SK-N-MC (cell line): ENCODE measurements at regions not wholly inside any gene's neighbourhood (a gene's known extent, or its start where the extent isn't known, plus 50 kb on each side); places are given as distances from the start of the nearest gene placed in this dataset.

Source experiments
- DNase-seq: peaks from one replicate; pipeline ENCODE4 v3.0.0-alpha.2; 2011; ENCODE audit warnings: low read depth, low spot score
- H3K27ac ChIP-seq: fragments of 200-600 bp; sonication (generic); 2 replicates; pipeline ENCODE4 v1.5.1; 2016; ENCODE audit warnings: mixed run types
- H3K36me3 ChIP-seq: fragments of 200-600 bp; sonication (generic); 2 replicates; pipeline ENCODE4 v1.6.1; 2017; ENCODE audit warnings: antibody characterized with exemption, low read length, mixed read lengths; ENCODE audit not compliant: insufficient read depth
- H3K4me3 ChIP-seq: fragments of 200-600 bp; sonication (generic); 2 replicates; pipeline ENCODE4 v1.5.1; 2016
- H3K9ac ChIP-seq: fragments of 200-600 bp; sonication (generic); 2 replicates; pipeline ENCODE4 v1.8.0; 2017; ENCODE audit warnings: mixed run types, mixed read lengths; ENCODE audit not compliant: insufficient read length
- H3K9me3 ChIP-seq: fragments of 200-600 bp; sonication (generic); 2 replicates; pipeline ENCODE4 v1.6.1; 2017; ENCODE audit warnings: low read depth, mild to moderate bottlenecking, antibody characterized with exemption, low read length, moderate library complexity, mixed read lengths
- EZH2 ChIP-seq: fragments of 200-600 bp; sonication (generic); IDR thresholded peaks from one replicate; pipeline ENCODE4 v1.6.1; 2017; ENCODE audit warnings: antibody characterized with exemption
- FOXP2 ChIP-seq: optimal IDR thresholded peaks from 2 replicates; pipeline ENCODE3; 2011; ENCODE audit warnings: mild to moderate bottlenecking, moderate library complexity; ENCODE audit not compliant: insufficient read depth; ENCODE audit errors: extremely low read length, control extremely low read depth
- POLR2AphosphoS5 ChIP-seq: IDR thresholded peaks from 2 replicates; pipeline ENCODE4 v1.6.1; 2012; ENCODE audit warnings: mild to moderate bottlenecking, low read depth, low read length, borderline replicate concordance

GRCh38 chr7:22594020-22594419, 94.0 kb upstream of the STEAP1B start:
- DNase-seq, result no peak
- Histone ChIP-seq H3K36me3 (no peaks in the 10 kb centered on the region), H3K9me3 (no peaks in the 10 kb centered on the region), H3K4me3 (no peak overlapping the region), H3K27ac (no peak overlapping the region), H3K9ac (no peak overlapping the region)
- TF ChIP-seq EZH2 (no peak), FOXP2 (no peak)

- H3K9me3 ChIP-seq, result no peaks in the 10 kb centered on the region
- no peak overlapping the region for H3K4me3 ChIP-seq
- no peak overlapping the region for H3K9ac ChIP-seq
- TF ChIP-seq FOXP2 (no peak), EZH2 (no peak), POLR2AphosphoS5 (no peak)
- H3K36me3 ChIP-seq, result no peaks in the 10 kb centered on the region
- no peak overlapping the region for H3K27ac ChIP-seq
- no peak for DNase-seq
Observed at GRCh38 chr7:22591271-22591670, 91.3 kb upstream of the STEAP1B start.

- no peak overlapping the region for H3K9ac ChIP-seq
- H3K36me3 ChIP-seq, result no peaks in the 10 kb centered on the region
- DNase-seq, result no peak
Observed at GRCh38 chr7:22589641-22590201, 89.7 kb upstream of the STEAP1B start.

GRCh38 chr7:22588351-22588750, 88.4 kb upstream of the STEAP1B start:
- Histone ChIP-seq H3K4me3 (no peak overlapping the region), H3K36me3 (no peaks in the 10 kb centered on the region), H3K9me3 (no peaks in the 10 kb centered on the region), H3K27ac (no peak overlapping the region), H3K9ac (no peak overlapping the region)
- DNase-seq, result no peak
- no peak for TF ChIP-seq EZH2
- TF ChIP-seq POLR2AphosphoS5, result no peak
- TF ChIP-seq FOXP2, result no peak

More at GRCh38 chr7:22589641-22590201, 89.7 kb upstream of the STEAP1B start:
- H3K4me3 ChIP-seq, result no peak overlapping the region
- H3K27ac ChIP-seq, result no peak overlapping the region
- no peaks in the 10 kb centered on the region for H3K9me3 ChIP-seq
- TF ChIP-seq FOXP2 (no peak), POLR2AphosphoS5 (no peak), EZH2 (no peak)

GRCh38 chr7:22587322-22587721, 87.3 kb upstream of the STEAP1B start:
- no peak overlapping the region for H3K9ac ChIP-seq
- no peak overlapping the region for H3K27ac ChIP-seq
- H3K36me3 ChIP-seq, result no peaks in the 10 kb centered on the region
- no peaks in the 10 kb centered on the region for H3K9me3 ChIP-seq
- no peak for DNase-seq
- H3K4me3 ChIP-seq, result no peak overlapping the region
- TF ChIP-seq POLR2AphosphoS5, result no peak
- TF ChIP-seq FOXP2, result no peak
- no peak for TF ChIP-seq EZH2

- no peaks in the 10 kb centered on the region for H3K36me3 ChIP-seq
- H3K4me3 ChIP-seq, result no peak overlapping the region
- no peaks in the 10 kb centered on the region for H3K9me3 ChIP-seq
- no peak for DNase-seq
- H3K9ac ChIP-seq, result no peak overlapping the region
- TF ChIP-seq POLR2AphosphoS5 (no peak), EZH2 (no peak), FOXP2 (no peak)
- H3K27ac ChIP-seq, result no peak overlapping the region
Observed at GRCh38 chr7:22586786-22587140, 86.8 kb upstream of the STEAP1B start.

GRCh38 chr7:22586101-22586785, 86.3 kb upstream of the STEAP1B start:
- DNase-seq, result no peak
- TF ChIP-seq EZH2 (no peak), POLR2AphosphoS5 (no peak), FOXP2 (no peak)
- Histone ChIP-seq H3K4me3 (no peak overlapping the region), H3K9ac (no peak overlapping the region), H3K36me3 (no peaks in the 10 kb centered on the region), H3K9me3 (no peaks in the 10 kb centered on the region), H3K27ac (no peak overlapping the region)

- H3K36me3 ChIP-seq, result no peaks in the 10 kb centered on the region
- no peak overlapping the region for H3K9ac ChIP-seq
- H3K4me3 ChIP-seq, result no peak overlapping the region
- H3K9me3 ChIP-seq, result no peaks in the 10 kb centered on the region
- no peak for TF ChIP-seq FOXP2
- TF ChIP-seq POLR2AphosphoS5, result no peak
- no peak for TF ChIP-seq EZH2
- no peak overlapping the region for H3K27ac ChIP-seq
- DNase-seq, result no peak
Observed at GRCh38 chr7:22584179-22584578, 84.2 kb upstream of the STEAP1B start.
